H9 (cell line): ENCODE measurements at regions not wholly inside any gene's neighbourhood (a gene's known extent, or its start where the extent isn't known, plus 50 kb on each side); places are given as distances from the start of the nearest gene placed in this dataset.

Experiments
- DNase-seq: peaks from one replicate; pipeline ENCODE4 v3.0.0-alpha.2; 2017
- H2AFZ ChIP-seq: one replicate; pipeline ENCODE4 v1.6.1; 2013; ENCODE audit warnings: mild to moderate bottlenecking, low read length, control low read depth, moderate library complexity
- H2AK5ac ChIP-seq: 2 replicates; pipeline ENCODE4 v1.6.1; 2013; ENCODE audit warnings: low read length, control low read depth, mixed read lengths; ENCODE audit not compliant: insufficient read length
- H2BK120ac ChIP-seq: one replicate; pipeline ENCODE4 v1.6.1; 2013; ENCODE audit warnings: low read depth, mild to moderate bottlenecking, low read length, control low read depth, inconsistent platforms; ENCODE audit not compliant: poor library complexity, severe bottlenecking
- H2BK12ac ChIP-seq: 2 replicates; pipeline ENCODE4 v1.6.1; 2013; ENCODE audit warnings: low read length, control low read depth, mixed read lengths, low read depth; ENCODE audit not compliant: insufficient read length
- H2BK15ac ChIP-seq: 2 replicates; pipeline ENCODE4 v1.6.1; 2013; ENCODE audit warnings: low read depth, low read length, control low read depth
- H2BK20ac ChIP-seq: one replicate; pipeline ENCODE4 v1.6.1; 2013; ENCODE audit warnings: low read depth, mild to moderate bottlenecking, low read length, control low read depth, inconsistent platforms; ENCODE audit not compliant: poor library complexity, severe bottlenecking
- H2BK5ac ChIP-seq: 2 replicates; pipeline ENCODE4 v1.6.1; 2013; ENCODE audit warnings: low read length, control low read depth, mixed read lengths; ENCODE audit not compliant: insufficient read length
- H3K14ac ChIP-seq: 2 replicates; pipeline ENCODE4 v1.6.1; 2013; ENCODE audit warnings: low read length, control low read depth; ENCODE audit not compliant: insufficient read depth
- H3K18ac ChIP-seq: 2 replicates; pipeline ENCODE4 v1.6.1; 2013; ENCODE audit warnings: low read depth, mild to moderate bottlenecking, mixed read lengths, low read length, control low read depth; ENCODE audit not compliant: insufficient read length
- H3K23ac ChIP-seq: 2 replicates; pipeline ENCODE4 v1.6.1; 2013; ENCODE audit warnings: low read length, control low read depth, mixed read lengths, low read depth; ENCODE audit not compliant: insufficient read length
- H3K23me2 ChIP-seq: 2 replicates; pipeline ENCODE4 v1.6.1; 2013; ENCODE audit warnings: low read depth, mild to moderate bottlenecking, mixed read lengths, low read length, control low read depth; ENCODE audit not compliant: insufficient read length, poor library complexity, severe bottlenecking
- H3K27ac ChIP-seq: 2 replicates; pipeline ENCODE4 v1.5.1; 2013; ENCODE audit warnings: low read length, control low read depth, mixed read lengths, low read depth; ENCODE audit not compliant: insufficient read length
- H3K27me3 ChIP-seq: 2 replicates; pipeline ENCODE4 v1.6.1; 2013; ENCODE audit warnings: low read length, control low read depth, inconsistent platforms; ENCODE audit not compliant: insufficient read depth
- H3K4ac ChIP-seq: 2 replicates; pipeline ENCODE4 v1.6.1; 2013; ENCODE audit warnings: low read depth, mild to moderate bottlenecking, control low read depth, inconsistent platforms, low read length, moderate library complexity
- H3K4me1 ChIP-seq: 2 replicates; pipeline ENCODE4 v1.6.1; 2013; ENCODE audit warnings: low read length, control low read depth, inconsistent platforms; ENCODE audit not compliant: insufficient read depth
- H3K4me2 ChIP-seq: 2 replicates; pipeline ENCODE4 v1.6.1; 2013; ENCODE audit warnings: low read length, control low read depth, mixed read lengths; ENCODE audit not compliant: insufficient read length, insufficient read depth
- H3K56ac ChIP-seq: 2 replicates; pipeline ENCODE4 v1.6.1; 2013; ENCODE audit warnings: low read depth, mild to moderate bottlenecking, mixed read lengths, low read length, control low read depth; ENCODE audit not compliant: insufficient read length
- H3K79me1 ChIP-seq: 2 replicates; pipeline ENCODE4 v1.6.1; 2013; ENCODE audit warnings: low read depth, mild to moderate bottlenecking, moderate library complexity, low read length, control low read depth, inconsistent platforms; ENCODE audit not compliant: insufficient read depth, poor library complexity, severe bottlenecking
- H3K79me2 ChIP-seq: 2 replicates; pipeline ENCODE4 v1.6.1; 2013; ENCODE audit warnings: low read length, control low read depth, inconsistent platforms; ENCODE audit not compliant: insufficient read depth
- H3K9ac ChIP-seq: 2 replicates; pipeline ENCODE4 v1.6.1; 2013; ENCODE audit warnings: low read length, control low read depth, mixed read lengths; ENCODE audit not compliant: insufficient read length; ENCODE audit errors: extremely low read depth
- H3K9me3 ChIP-seq: one replicate; pipeline ENCODE4 v1.6.1; 2013; ENCODE audit warnings: low read depth, low read length, inconsistent platforms; ENCODE audit not compliant: control insufficient read depth
- H3T11ph ChIP-seq: one replicate; pipeline ENCODE4 v1.6.1; 2013; ENCODE audit warnings: mild to moderate bottlenecking, low read length, control low read depth, inconsistent platforms
- H4K20me1 ChIP-seq: one replicate; pipeline ENCODE4 v1.6.1; 2013; ENCODE audit not compliant: control insufficient read depth, insufficient read length, insufficient read depth
- H4K5ac ChIP-seq: 2 replicates; pipeline ENCODE4 v1.6.1; 2013; ENCODE audit warnings: low read depth, mild to moderate bottlenecking, mixed read lengths, low read length, control low read depth; ENCODE audit not compliant: insufficient read length
- H4K8ac ChIP-seq: replicated peaks from 2 replicates; pipeline ENCODE4 v1.6.1; 2013; ENCODE audit warnings: low read length, control low read depth, mixed read lengths, low read depth; ENCODE audit not compliant: insufficient read length
- H4K91ac ChIP-seq: 2 replicates; pipeline ENCODE4 v1.6.1; 2013; ENCODE audit warnings: low read depth, mild to moderate bottlenecking, moderate library complexity, mixed read lengths, low read length, control low read depth; ENCODE audit not compliant: insufficient read length
- H3K27ac Mint-ChIP-seq, 3 experiments: 2 replicates in 2 of 3; 3 replicates in 1 of 3; pipeline ENCODE4 v1.8.0; 2020 to 2021; ENCODE audit warnings: mixed read lengths in 3 of 3, mild to moderate bottlenecking in 1 of 3, moderate library complexity in 1 of 3
- H3K27me3 Mint-ChIP-seq: 2 replicates; pipeline ENCODE4 v1.8.0; 2021; ENCODE audit warnings: low read depth, mild to moderate bottlenecking, moderate library complexity, mixed read lengths
- H3K36me3 Mint-ChIP-seq, 3 experiments: 2 replicates in 2 of 3; 3 replicates in 1 of 3; pipeline ENCODE4 v1.8.0; 2020 to 2021; ENCODE audit warnings: low read depth in 3 of 3, mixed read lengths in 3 of 3; ENCODE audit not compliant: insufficient read depth in 1 of 3
- H3K4me1 Mint-ChIP-seq, 2 experiments: 2 replicates each; pipeline ENCODE4 v1.8.0; 2020; ENCODE audit warnings: mixed read lengths in 2 of 2
- H3K4me3 Mint-ChIP-seq, 2 experiments: 2 replicates in 1 of 2; 3 replicates in 1 of 2; pipeline ENCODE4 v1.8.0; 2020 to 2021; ENCODE audit warnings: mild to moderate bottlenecking in 2 of 2, mixed read lengths in 2 of 2, moderate library complexity in 1 of 2
- H3K9me3 Mint-ChIP-seq, 2 experiments: 2 replicates in 1 of 2; 3 replicates in 1 of 2; pipeline ENCODE4 v1.8.0; 2020; ENCODE audit warnings: mild to moderate bottlenecking in 2 of 2, mixed read lengths in 2 of 2, moderate library complexity in 1 of 2
- CTCF ChIP-seq: fragments of 200-600 bp; sonication (generic); conservative IDR thresholded peaks from 3 replicates; pipeline ENCODE4 v1.8.0; 2021; ENCODE audit warnings: antibody characterized with exemption, mild to moderate bottlenecking
- WGBS: extraction: QIAGEN DNeasy Blood & Tissue Kit; methylation state at CpG from one replicate; pipeline ENCODE4 v1.1.7; 2013; ENCODE audit warnings: missing lambda C conversion rate, low lambda C conversion rate, mixed read lengths; ENCODE audit not compliant: insufficient read length; ENCODE audit errors: extremely low coverage; 5-methylcytosine and 5-hydroxymethylcytosine counted together

- no peak overlapping the region for H3T11ph ChIP-seq
- no peaks in the 10 kb centered on the region for H3K4me1 Mint-ChIP-seq
- no peaks in the 10 kb centered on the region for H4K20me1 ChIP-seq
- H4K5ac ChIP-seq = no peak overlapping the region
- no peak overlapping the region for H2BK5ac ChIP-seq
- no peak overlapping the region for H2BK12ac ChIP-seq
- H4K91ac ChIP-seq = no peak overlapping the region
- no peaks in the 10 kb centered on the region for H3K9me3 ChIP-seq
- H3K23ac ChIP-seq = no peak overlapping the region
- H3K9me3 Mint-ChIP-seq = peaks cover 0 to 2% of the 10 kb centered on the region in 2 experiments; a peak in 1 of 5 replicates
- no CpG with 5 or more reads among the region's 3 CpGs for WGBS
- H3K79me1 ChIP-seq = no peaks in the 10 kb centered on the region
- H3K4me1 ChIP-seq = no peaks in the 10 kb centered on the region
- H2AFZ ChIP-seq = no peak overlapping the region
- no peak overlapping the region for H2AK5ac ChIP-seq
- no peaks in the 10 kb centered on the region for H3K27me3 Mint-ChIP-seq
- H3K23me2 ChIP-seq = no peaks in the 10 kb centered on the region
- H2BK15ac ChIP-seq = no peak overlapping the region
- H3K79me2 ChIP-seq = no peaks in the 10 kb centered on the region; the same call in 1 of the 2 replicates
- H3K56ac ChIP-seq = no peak overlapping the region
- H3K27ac Mint-ChIP-seq = no peak overlapping the region
- no peak overlapping the region for H3K18ac ChIP-seq
- H3K4me2 ChIP-seq = no peak overlapping the region
- no peak overlapping the region for H3K27ac ChIP-seq
- no peaks in the 10 kb centered on the region for H3K27me3 ChIP-seq
- DNase-seq = no peak
- H3K4ac ChIP-seq = no peak overlapping the region
- H2BK20ac ChIP-seq = no peak overlapping the region
- TF ChIP-seq CTCF = no peak
- no peak overlapping the region for H3K9ac ChIP-seq
- H4K8ac ChIP-seq = no peak overlapping the region
- no peaks in the 10 kb centered on the region; a peak in 1 of 7 replicates for H3K36me3 Mint-ChIP-seq
- H3K4me3 Mint-ChIP-seq = no peak overlapping the region
- no peak overlapping the region for H3K14ac ChIP-seq
- H2BK120ac ChIP-seq = no peak overlapping the region
These were observed 973.0 kb downstream of the KCNJ2 start for GRCh38 chr17:71142333-71142732.
